HEK293 (cell line): ENCODE measurements at regions not wholly inside any gene's neighbourhood (a gene's known extent, or its start where the extent isn't known, plus 50 kb on each side); places are given as distances from the start of the nearest gene placed in this dataset.

Experiments
- CTCF ChIA-PET: fragments of 350-600 bp; formaldehyde crosslinking; extraction: SDS; loops from one replicate; lab custom pipeline; 2021; ENCODE audit warnings: antibody characterized with exemption; lab: Yijun Ruan, JAX
- POLR2A ChIA-PET: fragments of 300-600 bp; formaldehyde crosslinking; extraction: SDS; loops from one replicate; lab custom pipeline; 2020; ENCODE audit warnings: antibody characterized with exemption, inconsistent platforms; lab: Yijun Ruan, JAX
- H3K27ac ChIP-seq: fragments of 200-500 bp; sonication (Bioruptor generic); 2 replicates; pipeline ENCODE4 v1.5.1; 2014; ENCODE audit warnings: low read depth, low read length, control low read depth, inconsistent platforms; ENCODE audit errors: extremely low read depth
- H3K36me3 ChIP-seq, 2 experiments: fragments of 200-500 bp in 1 of 2; sonication (Bioruptor generic) in 1 of 2; 1 replicate in 1 of 2; 2 replicates in 1 of 2; pipeline ENCODE4 v1.5.1; 2014 to 2017; ENCODE audit warnings: inconsistent platforms in 2 of 2, low read length in 2 of 2; ENCODE audit not compliant: control insufficient read depth in 2 of 2, insufficient read depth in 1 of 2
- H3K4me1 ChIP-seq: fragments of 200-500 bp; sonication (Bioruptor generic); 2 replicates; pipeline ENCODE4 v1.5.1; 2014; ENCODE audit warnings: mild to moderate bottlenecking, low read length, inconsistent platforms; ENCODE audit not compliant: control insufficient read depth, insufficient read depth
- H3K4me3 ChIP-seq: 2 replicates; pipeline ENCODE4 v1.5.1; 2011; ENCODE audit warnings: low read depth, mild to moderate bottlenecking, control low read depth, low read length, moderate library complexity
- H3K9me3 ChIP-seq: fragments of 200-500 bp; sonication (Bioruptor generic); 2 replicates; pipeline ENCODE4 v1.5.1; 2014; ENCODE audit warnings: low read depth, low read length, inconsistent platforms; ENCODE audit not compliant: control insufficient read depth, insufficient read depth
- GLI2 ChIP-seq: fragments of 450-650 bp; formaldehyde crosslinking; IDR thresholded peaks from 2 replicates; pipeline ENCODE4; 2017; ENCODE audit warnings: missing biosample characterization, missing genetic modification characterization, low read depth, borderline replicate concordance
- INSM2 ChIP-seq: fragments of 450-650 bp; formaldehyde crosslinking; IDR thresholded peaks from 2 replicates; pipeline ENCODE4 v1.5.1; 2016; ENCODE audit warnings: missing biosample characterization, missing genetic modification characterization
- KLF10 ChIP-seq: fragments of 450-650 bp; IDR thresholded peaks from 2 replicates; pipeline ENCODE4 v1.5.1; 2018; ENCODE audit warnings: missing biosample characterization, mild to moderate bottlenecking, missing genetic modification characterization
- PRDM4 ChIP-seq: fragments of 450-650 bp; formaldehyde crosslinking; IDR thresholded peaks from 2 replicates; pipeline ENCODE4 v1.5.1; 2017; ENCODE audit warnings: missing biosample characterization, missing genetic modification characterization
- PRDM6 ChIP-seq: fragments of 450-650 bp; formaldehyde crosslinking; IDR thresholded peaks from 2 replicates; pipeline ENCODE4 v1.5.1; 2017; ENCODE audit warnings: missing biosample characterization, missing genetic modification characterization
- REST ChIP-seq: fragments of 450-650 bp; formaldehyde crosslinking; IDR thresholded peaks from 2 replicates; pipeline ENCODE4 v1.5.1; 2016; ENCODE audit warnings: missing biosample characterization, missing genetic modification characterization
- ZEB2 ChIP-seq: fragments of 450-650 bp; formaldehyde crosslinking; IDR thresholded peaks from 2 replicates; pipeline ENCODE4 v1.5.1; 2016; ENCODE audit warnings: missing biosample characterization, missing genetic modification characterization
- ZNF174 ChIP-seq: fragments of 450-650 bp; formaldehyde crosslinking; IDR thresholded peaks from 2 replicates; pipeline ENCODE4 v1.5.0; 2017; ENCODE audit warnings: missing biosample characterization, mild to moderate bottlenecking, missing genetic modification characterization
- ZNF202 ChIP-seq: fragments of 450-650 bp; formaldehyde crosslinking; IDR thresholded peaks from 2 replicates; pipeline ENCODE4 v1.5.1; 2016; ENCODE audit warnings: missing biosample characterization, missing genetic modification characterization, borderline replicate concordance
- ZNF248 ChIP-seq: fragments of 450-650 bp; formaldehyde crosslinking; IDR thresholded peaks from 2 replicates; pipeline ENCODE4 v1.5.1; 2017; ENCODE audit warnings: missing biosample characterization, missing genetic modification characterization
- ZNF280D ChIP-seq: fragments of 450-650 bp; formaldehyde crosslinking; IDR thresholded peaks from 2 replicates; pipeline ENCODE4 v1.5.1; 2016; ENCODE audit warnings: missing biosample characterization, missing genetic modification characterization
- ZNF548 ChIP-seq: fragments of 450-650 bp; formaldehyde crosslinking; IDR thresholded peaks from 2 replicates; pipeline ENCODE4 v1.5.1; 2016; ENCODE audit warnings: missing biosample characterization, missing genetic modification characterization
- ZNF561 ChIP-seq: fragments of 450-650 bp; IDR thresholded peaks from 2 replicates; pipeline ENCODE4 v1.5.1; 2018; ENCODE audit warnings: missing biosample characterization, missing genetic modification characterization, borderline replicate concordance
- ZNF626 ChIP-seq: fragments of 450-650 bp; sonication (Bioruptor Pico); formaldehyde crosslinking; IDR thresholded peaks from 2 replicates; pipeline ENCODE4 v1.5.1; 2018; ENCODE audit warnings: missing biosample characterization, missing genetic modification characterization, inconsistent platforms
- ZNF776 ChIP-seq: fragments of 450-650 bp; formaldehyde crosslinking; IDR thresholded peaks from 2 replicates; pipeline ENCODE4 v1.5.0; 2017; ENCODE audit warnings: missing biosample characterization, missing genetic modification characterization, borderline replicate concordance

- ChIA-PET POLR2A (no interaction called here), CTCF (interaction anchor here (0.6 to 0.7 kb wide), 2 partner anchors 92 to 384 kb away, joined by 4 to 7 read pairs; no protein-coding TSS in a partner anchor)
- Histone ChIP-seq H3K4me3 (no peak overlapping the region), H3K4me1 (no peaks in the 10 kb centered on the region), H3K36me3 (no peaks in the 10 kb centered on the region), H3K27ac (no peak overlapping the region), H3K9me3 (no peaks in the 10 kb centered on the region)
- TF ChIP-seq ZNF626 (tag by site-specific recombination) (no peak), ZNF202 (tag by site-specific recombination) (no peak), ZNF248 (tag by site-specific recombination) (no peak), ZEB2 (tag by site-specific recombination) (no peak), REST (tag by site-specific recombination) (no peak), PRDM4 (tag by site-specific recombination) (no peak), KLF10 (tag by site-specific recombination) (no peak), INSM2 (tag by site-specific recombination) (no peak), ZNF548 (tag by site-specific recombination) (no peak), PRDM6 (tag by site-specific recombination) (no peak), ZNF174 (tag by site-specific recombination) (no peak), ZNF776 (no peak), ZNF280D (tag by site-specific recombination) (no peak), ZNF561 (tag by site-specific recombination) (no peak), GLI2 (tag by site-specific recombination) (no peak)
These were observed 175.4 kb upstream of the CDH12 start for GRCh38 chr5:23028445-23029021.
